Sigmoid colon (tissue), 6 donors: ENCODE measurements at regions not wholly inside any gene's neighbourhood (a gene's known extent, or its start where the extent isn't known, plus 50 kb on each side); places are given as distances from the start of the nearest gene placed in this dataset.
"Not testable (repeated sequence)": the region's sequence is repeated elsewhere in the genome, so short reads cannot be mapped to it uniquely, and the experiment has no call there.

Source experiments
- DNase-seq: peaks from one replicate; pipeline ENCODE4 v3.0.0-alpha.2; 2019
- H3K27ac ChIP-seq, 4 donors: fragments of 200-600 bp; sonication (generic); one replicate each; pipeline ENCODE4 v1.5.1; 2016 to 2019; ENCODE audit warnings: mild to moderate bottlenecking in 1 of 4
- H3K27me3 ChIP-seq, 3 donors: fragments of 200-600 bp; sonication (generic); one replicate each; pipeline ENCODE4 v1.5.1; 2019; ENCODE audit warnings: mild to moderate bottlenecking in 1 of 3
- H3K36me3 ChIP-seq, 4 donors: fragments of 200-600 bp; sonication (generic); one replicate each; pipeline ENCODE4 v1.5.1; 2016 to 2019
- H3K4me1 ChIP-seq, 4 donors: fragments of 200-600 bp; sonication (generic); one replicate each; pipeline ENCODE4 v1.5.1; 2017 to 2019
- H3K4me3 ChIP-seq, 4 donors: fragments of 200-600 bp; sonication (generic); one replicate each; pipeline ENCODE4 v1.5.1; 2017 to 2019; ENCODE audit warnings: mild to moderate bottlenecking in 2 of 4, moderate library complexity in 1 of 4
- H3K9me3 ChIP-seq, 4 donors: fragments of 200-600 bp in 3 of 4; sonication (generic) in 3 of 4; one replicate each; pipeline versions ENCODE4 v1.5.1 to v1.6.1; 2013 to 2019
- WGBS, 2 donors: extraction: QIAGEN DNeasy Blood & Tissue Kit; methylation state at CpG; one replicate each; pipeline ENCODE4 v1.1.7; 2013; 5-methylcytosine and 5-hydroxymethylcytosine counted together
- intact Hi-C: fragments of 100-400 bp; cut with DNase I; formaldehyde crosslinking; loops from one replicate; pipeline ENCODE4 v1.15.1; 2023
- donor health status: healthy with polysubstance abuse.
- donor health status: healthy.

DNA sequence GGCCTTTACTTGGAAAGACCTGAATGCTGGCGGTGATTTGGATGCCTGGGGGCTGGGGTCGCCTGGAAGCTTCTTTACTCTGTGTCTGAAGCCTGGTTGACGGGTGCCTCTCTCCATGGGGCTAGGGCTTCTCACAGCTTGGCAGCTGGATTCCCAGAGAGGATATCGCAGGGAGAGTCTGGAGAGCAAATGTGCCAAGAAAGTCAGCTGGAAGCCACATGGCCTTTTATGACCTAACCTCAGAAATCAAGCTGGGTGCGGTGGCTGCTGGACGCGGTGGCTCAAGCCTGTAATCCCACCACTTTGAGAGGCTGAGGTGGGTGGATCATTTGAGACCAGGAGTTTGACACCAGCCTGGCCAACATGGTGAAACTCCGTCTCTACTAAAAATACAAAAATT is 147.2 kb upstream of the TRIM73 start:
- no CpG with 5 or more reads among the region's 8 CpGs for WGBS, 2 donors
- H3K27me3 ChIP-seq, H3K4me3 ChIP-seq, H3K4me1 ChIP-seq, H3K9me3 ChIP-seq, DNase-seq, H3K27ac ChIP-seq, intact Hi-C loops, H3K36me3 ChIP-seq: not testable (repeated sequence)

DNA sequence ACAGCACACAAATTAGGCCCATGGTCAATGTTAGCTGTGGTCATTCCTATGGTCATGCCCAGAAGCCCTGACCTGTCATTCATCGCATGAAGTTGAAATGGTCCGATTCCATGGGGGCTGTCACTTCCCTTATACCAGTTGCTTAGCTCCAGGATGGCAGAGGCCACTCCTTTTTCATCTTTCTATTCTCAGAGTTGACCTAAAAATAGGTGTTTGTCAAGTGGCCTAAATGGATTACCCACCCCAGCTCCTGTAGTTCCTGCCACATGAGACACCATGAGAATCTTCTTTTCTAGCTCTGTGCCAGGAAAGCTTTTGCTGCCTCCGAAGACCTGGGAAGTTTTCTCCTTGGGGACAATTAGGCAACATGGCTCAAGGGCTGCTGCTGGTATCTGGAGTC is 141.2 kb upstream of the TRIM73 start:
- H3K27me3 ChIP-seq, H3K9me3 ChIP-seq, H3K36me3 ChIP-seq, H3K4me3 ChIP-seq, H3K4me1 ChIP-seq, intact Hi-C loops, H3K27ac ChIP-seq, DNase-seq: not testable (repeated sequence)
- no CpG with 5 or more reads among the region's 3 CpGs for WGBS, 2 donors

DNA sequence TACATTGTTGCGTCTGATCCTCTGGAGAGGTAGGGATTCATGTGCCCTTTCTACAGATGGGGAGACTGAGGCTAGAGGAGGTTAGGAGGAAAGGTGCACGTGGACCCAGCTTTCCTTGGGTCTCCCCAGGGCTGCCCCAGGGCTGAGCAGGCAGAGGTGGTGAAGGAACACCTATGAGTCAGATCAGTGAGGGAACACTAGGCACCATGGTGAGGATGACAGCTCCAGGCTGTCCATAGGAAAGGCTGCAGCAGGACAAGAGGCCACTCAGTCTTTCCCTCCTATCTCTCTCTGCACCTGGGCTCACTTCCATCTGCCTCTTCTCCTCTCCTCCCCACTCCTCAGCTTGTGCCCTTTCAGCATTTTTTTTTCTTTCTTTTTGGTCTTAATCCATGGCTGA is 138.0 kb upstream of the TRIM73 start:
- H3K4me3 ChIP-seq, intact Hi-C loops, H3K27ac ChIP-seq, H3K36me3 ChIP-seq, H3K4me1 ChIP-seq, H3K27me3 ChIP-seq, DNase-seq, H3K9me3 ChIP-seq: not testable (repeated sequence)
- WGBS, 2 donors: no CpG with 5 or more reads among the region's 2 CpGs

DNA sequence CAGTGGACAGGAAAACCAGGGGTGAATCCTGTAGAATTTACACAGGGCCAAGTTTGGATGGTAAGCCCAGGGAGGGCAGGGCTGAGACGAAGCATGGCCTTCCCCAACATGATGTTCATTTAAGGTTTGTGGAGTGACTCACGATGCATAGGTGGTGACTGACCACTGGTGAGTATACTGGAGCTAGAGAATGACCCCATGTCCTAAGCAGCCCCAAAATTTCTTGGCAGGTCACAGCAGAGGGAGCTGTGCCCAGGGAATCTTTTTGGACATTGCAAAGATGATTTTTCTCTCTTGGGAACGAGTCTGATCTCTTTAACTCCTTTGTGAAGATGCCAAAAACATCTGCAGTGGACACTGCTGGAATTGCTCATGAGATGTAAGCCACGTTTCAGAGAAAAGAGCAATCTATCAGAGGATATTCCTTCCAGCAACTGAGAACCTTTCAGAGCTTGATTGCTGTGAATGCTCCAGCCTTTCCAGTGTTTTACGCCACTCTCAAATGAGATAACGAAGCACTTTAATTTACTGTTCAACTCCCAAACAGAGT is 135.9 kb upstream of the TRIM73 start:
- WGBS, 2 donors: no CpG with 5 or more reads among the region's 6 CpGs
- H3K4me1 ChIP-seq, DNase-seq, intact Hi-C loops, H3K9me3 ChIP-seq, H3K36me3 ChIP-seq, H3K27me3 ChIP-seq, H3K4me3 ChIP-seq, H3K27ac ChIP-seq: not testable (repeated sequence)

DNA sequence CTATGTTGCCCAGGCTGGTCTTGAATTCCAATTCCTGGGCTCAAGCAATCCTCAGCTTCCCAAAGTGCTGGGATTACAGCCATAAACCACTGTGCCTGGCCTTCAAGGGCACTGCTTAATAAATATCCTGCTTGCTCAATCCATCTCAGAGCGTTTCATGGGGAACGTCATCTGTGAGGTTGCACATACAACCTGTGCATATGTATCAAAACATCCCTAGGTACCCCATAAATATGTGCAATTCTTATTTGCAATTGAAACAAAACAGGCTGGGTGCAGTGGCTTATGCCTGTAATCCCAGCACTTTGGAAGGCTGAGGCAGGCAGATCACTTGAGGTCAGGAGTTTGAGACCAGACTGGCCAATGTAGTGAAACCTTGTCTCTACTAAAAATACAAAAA is 133.8 kb upstream of the TRIM73 start:
- H3K9me3 ChIP-seq, H3K27ac ChIP-seq, DNase-seq, H3K4me3 ChIP-seq, H3K4me1 ChIP-seq, H3K27me3 ChIP-seq, intact Hi-C loops, H3K36me3 ChIP-seq: not testable (repeated sequence)
- no CpG with 5 or more reads among the region's 2 CpGs for WGBS, 2 donors

DNA sequence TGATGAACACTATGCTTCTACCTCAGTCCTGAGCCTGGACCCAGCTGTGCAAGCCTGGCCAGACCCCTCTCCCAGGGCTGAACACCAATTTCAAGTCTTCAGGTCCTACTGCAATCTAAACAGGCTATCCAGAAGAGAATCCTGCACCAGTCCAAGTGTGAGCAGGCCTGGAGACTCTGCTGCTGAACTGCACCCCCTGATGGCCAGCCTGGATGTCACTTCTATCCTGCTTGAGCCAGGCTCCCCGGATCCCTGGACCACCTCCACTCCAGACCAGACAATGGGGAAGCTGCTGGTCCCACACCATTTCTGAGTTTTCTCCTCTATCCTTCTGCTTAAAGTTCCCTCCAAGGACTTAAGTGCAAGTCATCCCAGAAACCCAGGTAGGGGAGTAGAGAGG is 127.3 kb upstream of the TRIM73 start:
- H3K4me1 ChIP-seq, H3K27me3 ChIP-seq, DNase-seq, H3K9me3 ChIP-seq, H3K4me3 ChIP-seq, H3K36me3 ChIP-seq, H3K27ac ChIP-seq, intact Hi-C loops: not testable (repeated sequence)
- no CpG with 5 or more reads among the region's 1 CpG for WGBS, 2 donors

DNA sequence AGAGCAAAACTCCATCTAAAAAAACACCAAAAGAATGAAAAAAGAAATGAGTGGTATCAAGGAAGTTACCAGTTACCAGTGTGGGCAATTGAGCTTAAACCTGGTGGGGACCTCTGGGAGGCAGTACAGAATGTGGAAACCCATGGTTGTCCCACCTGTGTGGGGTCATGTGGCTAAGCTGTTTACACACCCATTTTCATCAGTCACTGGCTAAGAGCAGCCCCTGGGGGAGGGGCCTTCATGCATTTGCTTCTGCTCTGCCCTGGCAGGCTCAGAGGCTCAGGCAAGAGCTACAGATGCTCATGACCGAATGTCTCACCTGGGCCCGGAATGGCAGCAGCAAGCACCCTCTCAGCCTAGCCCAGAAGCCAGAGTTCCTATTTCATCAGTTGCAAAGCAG is 126.3 kb upstream of the TRIM73 start:
- H3K27ac ChIP-seq, H3K4me3 ChIP-seq, H3K27me3 ChIP-seq, H3K36me3 ChIP-seq, intact Hi-C loops, DNase-seq, H3K4me1 ChIP-seq, H3K9me3 ChIP-seq: not testable (repeated sequence)
- WGBS, 2 donors: no CpG with 5 or more reads among the region's 2 CpGs

DNA sequence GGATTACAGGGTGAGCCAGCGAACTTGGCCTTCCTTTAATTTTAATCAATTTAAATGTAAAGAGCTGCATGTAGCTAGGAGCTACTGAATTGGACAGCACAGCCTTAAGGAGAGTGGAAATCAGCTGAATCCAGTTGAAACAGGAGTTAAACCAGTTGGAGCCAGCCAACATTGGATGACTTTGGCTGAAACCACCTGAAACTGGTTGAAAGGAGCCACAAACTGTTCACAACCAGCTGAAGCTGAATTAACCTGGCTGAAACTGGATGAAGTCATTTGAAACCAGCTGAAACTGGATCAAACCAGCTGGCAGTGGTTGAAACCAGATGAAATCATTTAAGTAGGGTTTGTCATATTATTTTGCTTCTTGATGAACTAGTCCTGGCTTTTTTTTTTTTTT is 121.3 kb upstream of the TRIM73 start:
- no CpG with 5 or more reads among the region's 1 CpG for WGBS, 2 donors
- H3K4me1 ChIP-seq, H3K4me3 ChIP-seq, H3K36me3 ChIP-seq, H3K27me3 ChIP-seq, H3K27ac ChIP-seq, intact Hi-C loops, H3K9me3 ChIP-seq, DNase-seq: not testable (repeated sequence)
